ENCODE measurements at regions not wholly inside any gene's neighbourhood (a gene's known extent, or its start where the extent isn't known, plus 50 kb on each side); places are given as distances from the start of the nearest gene placed in this dataset.

- DNase-seq (ENCODE audit: low spot score in 2 of 2): no peak
- no peak overlapping the region for H3K4me3 ChIP-seq
- intact Hi-C loops (cut with DNase I; ENCODE audit: low total_unique reads): no loop called here
- H3K9me3 ChIP-seq: no peaks in the 10 kb centered on the region
- H3K27ac ChIP-seq: no peak overlapping the region
- no peaks in the 10 kb centered on the region for H3K4me1 ChIP-seq
- H3K36me3 ChIP-seq: no peaks in the 10 kb centered on the region
- TF ChIP-seq CTCF (IDR thresholded peaks at IDR 0.05) (no peak), POLR2A (IDR thresholded peaks at IDR 0.05) (no peak), POLR2AphosphoS5 (IDR thresholded peaks at IDR 0.05) (no peak)
- H3K27me3 ChIP-seq: no peaks in the 10 kb centered on the region
These were observed 148.7 kb upstream of the SAMSN1 start for GRCh38 chr21:14694817-14695216.

DNA sequence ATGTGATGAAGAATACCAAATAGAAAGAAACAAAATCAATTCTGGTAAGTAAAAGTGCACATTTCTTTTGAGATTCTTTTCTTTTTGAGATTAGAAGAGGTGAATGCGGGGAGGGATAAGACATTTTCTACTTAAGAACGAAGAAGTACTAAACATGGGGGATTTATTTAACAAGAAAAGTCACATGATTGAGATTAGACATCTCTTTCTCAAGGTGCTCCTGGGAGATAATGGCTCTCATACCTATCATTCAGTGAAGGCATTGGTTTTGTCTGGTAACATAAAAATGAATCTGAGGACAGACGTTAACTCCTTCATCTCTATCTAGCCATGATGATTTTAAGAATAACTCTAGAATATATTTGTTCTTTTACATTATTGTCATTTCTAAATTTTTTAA is 147.9 kb upstream of the SAMSN1 start:
- Histone ChIP-seq H3K4me1 (no peaks in the 10 kb centered on the region), H3K9me3 (no peaks in the 10 kb centered on the region), H3K27ac (no peak overlapping the region), H3K4me3 (no peak overlapping the region), H3K36me3 (no peaks in the 10 kb centered on the region), H3K27me3 (no peaks in the 10 kb centered on the region)
- no peak for TF ChIP-seq POLR2A (IDR thresholded peaks at IDR 0.05)
- no peak for TF ChIP-seq POLR2AphosphoS5 (IDR thresholded peaks at IDR 0.05)
- TF ChIP-seq CTCF (IDR thresholded peaks at IDR 0.05): no peak
- intact Hi-C loops (cut with DNase I; ENCODE audit: low total_unique reads): no loop called here
- no peak for DNase-seq (ENCODE audit: low spot score in 2 of 2)

DNA sequence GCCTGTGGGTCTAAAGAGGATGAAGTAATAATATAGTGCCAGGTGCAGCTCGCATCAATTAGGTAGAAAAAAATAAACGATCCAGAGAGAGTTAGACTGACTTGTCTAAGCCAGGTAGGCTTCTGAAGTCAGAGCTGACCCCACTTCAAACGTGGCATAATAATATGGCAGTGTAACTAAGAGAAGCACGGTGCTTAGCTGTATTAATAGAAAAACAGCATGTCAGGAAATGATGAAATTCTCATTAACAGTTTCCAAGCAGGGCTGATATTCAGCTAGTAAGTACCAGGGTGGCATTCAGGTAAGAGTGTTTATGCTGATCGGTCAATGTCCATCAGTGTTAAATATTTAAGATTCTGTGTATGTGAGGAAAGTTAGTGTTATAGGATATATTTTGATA is 145.8 kb upstream of the SAMSN1 start:
- Histone ChIP-seq H3K36me3 (no peaks in the 10 kb centered on the region), H3K4me1 (no peaks in the 10 kb centered on the region), H3K9me3 (no peaks in the 10 kb centered on the region), H3K27ac (no peak overlapping the region), H3K4me3 (no peak overlapping the region), H3K27me3 (no peaks in the 10 kb centered on the region)
- intact Hi-C loops (cut with DNase I; ENCODE audit: low total_unique reads): no loop called here
- TF ChIP-seq CTCF (IDR thresholded peaks at IDR 0.05) (no peak), POLR2AphosphoS5 (IDR thresholded peaks at IDR 0.05) (no peak), POLR2A (IDR thresholded peaks at IDR 0.05) (no peak)
- no peak for DNase-seq (ENCODE audit: low spot score in 2 of 2)

DNA sequence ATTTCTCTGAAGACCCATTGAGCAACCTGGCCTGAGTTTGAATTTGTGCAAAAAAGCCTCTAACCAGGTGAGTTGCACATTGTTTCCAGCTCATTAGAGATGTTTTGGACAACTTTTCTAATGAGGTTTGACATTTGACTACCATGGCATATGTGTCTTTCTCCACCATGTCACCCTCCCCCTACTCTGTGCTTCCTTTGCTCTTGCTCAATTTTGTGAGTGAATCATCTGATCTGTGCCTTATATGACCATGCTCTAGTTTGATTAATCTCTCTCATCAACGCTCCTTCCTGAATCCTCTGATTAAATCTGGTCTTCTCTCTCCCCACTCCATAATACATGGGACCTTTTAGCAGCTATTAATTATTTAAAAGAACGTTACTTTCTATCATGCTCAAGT is 144.8 kb upstream of the SAMSN1 start:
- intact Hi-C loops (cut with DNase I; ENCODE audit: low total_unique reads): no loop called here
- Histone ChIP-seq H3K27ac (no peak overlapping the region), H3K27me3 (no peaks in the 10 kb centered on the region), H3K4me3 (no peak overlapping the region), H3K9me3 (no peaks in the 10 kb centered on the region), H3K4me1 (no peaks in the 10 kb centered on the region), H3K36me3 (no peaks in the 10 kb centered on the region)
- no peak for DNase-seq (ENCODE audit: low spot score in 2 of 2)
- TF ChIP-seq POLR2AphosphoS5 (IDR thresholded peaks at IDR 0.05) (no peak), CTCF (IDR thresholded peaks at IDR 0.05) (no peak), POLR2A (IDR thresholded peaks at IDR 0.05) (no peak)

- no peak overlapping the region for H3K27ac ChIP-seq
- TF ChIP-seq POLR2A (IDR thresholded peaks at IDR 0.05): no peak
- no peak for TF ChIP-seq POLR2AphosphoS5 (IDR thresholded peaks at IDR 0.05)
- TF ChIP-seq CTCF (IDR thresholded peaks at IDR 0.05): no peak
- no peaks in the 10 kb centered on the region for H3K36me3 ChIP-seq
- DNase-seq (ENCODE audit: low spot score in 2 of 2): no peak
- H3K4me1 ChIP-seq: no peaks in the 10 kb centered on the region
- no peak overlapping the region for H3K4me3 ChIP-seq
- no peaks in the 10 kb centered on the region for H3K9me3 ChIP-seq
- intact Hi-C loops (cut with DNase I; ENCODE audit: low total_unique reads): no loop called here
- no peaks in the 10 kb centered on the region for H3K27me3 ChIP-seq
These were observed 142.8 kb upstream of the SAMSN1 start for GRCh38 chr21:14688936-14689335.
